K562 (cell line): ENCODE measurements at regions not wholly inside any gene's neighbourhood (a gene's known extent, or its start where the extent isn't known, plus 50 kb on each side); places are given as distances from the start of the nearest gene placed in this dataset.

Experiments
- ADNP ChIP-seq: fragments of 200-800 bp; sonication (Bioruptor generic); IDR thresholded peaks from 2 replicates; pipeline ENCODE4 v1.6.1; 2016; ENCODE audit warnings: missing genetic modification characterization, missing compliant biosample characterization
- CBX2 ChIP-seq: fragments of 200-600 bp; sonication (generic); IDR thresholded peaks from one replicate; pipeline ENCODE4 v1.6.1; 2012; ENCODE audit warnings: mild to moderate bottlenecking, low read length, inconsistent platforms; ENCODE audit not compliant: insufficient read depth, poor library complexity, severe bottlenecking
- CTCFL ChIP-seq: IDR thresholded peaks from 2 replicates; pipeline ENCODE4 v1.6.1; 2011; ENCODE audit warnings: borderline replicate concordance, low read depth, mild to moderate bottlenecking, moderate library complexity, low read length; ENCODE audit not compliant: insufficient read depth, poor library complexity, severe bottlenecking
- E2F8 ChIP-seq: fragments of 450-650 bp; IDR thresholded peaks from 2 replicates; pipeline ENCODE4 v1.7.1; 2018; ENCODE audit warnings: mild to moderate bottlenecking, low read depth; ENCODE audit not compliant: partially characterized antibody
- HMBOX1 ChIP-seq: sonication (generic); IDR thresholded peaks from 2 replicates; pipeline ENCODE4 v1.6.1; 2016
- RCOR1 ChIP-seq, 2 experiments: IDR thresholded peaks; 2 replicates each; pipeline ENCODE4 v1.6.1; 2012; ENCODE audit warnings: low read depth in 2 of 2, low read length in 2 of 2, borderline replicate concordance in 1 of 2, improper control_type of control experiment in 1 of 2
- RHOXF2B ChIP-seq: fragments of 250-450 bp; sonication (Bioruptor Pico); conservative IDR thresholded peaks from 2 replicates; pipeline ENCODE4 v1.5.1; 2021
- SNIP1 ChIP-seq: fragments of 450-650 bp; IDR thresholded peaks from 2 replicates; pipeline ENCODE4 v1.7.1; 2017; ENCODE audit warnings: low read depth, mild to moderate bottlenecking
- SPI1 ChIP-seq: IDR thresholded peaks from 2 replicates; pipeline ENCODE4 v1.6.1; 2011; ENCODE audit warnings: low read depth, low read length, control low read depth, borderline replicate concordance
- TFAP4 ChIP-seq: sonication (generic); formaldehyde crosslinking; IDR thresholded peaks from 2 replicates; pipeline ENCODE4 v1.8.0; 2022; ENCODE audit warnings: missing genetic modification reagents, mild to moderate bottlenecking, moderate library complexity, borderline replicate concordance
- ZNF512 ChIP-seq: IDR thresholded peaks from 2 replicates; pipeline ENCODE4 v1.6.1; 2016; ENCODE audit warnings: missing genetic modification characterization, missing compliant biosample characterization
- ZNF76 ChIP-seq: fragments of 250-450 bp; sonication (Bioruptor Pico); IDR thresholded peaks from 2 replicates; pipeline ENCODE4 v1.4.0; 2020; ENCODE audit warnings: mild to moderate bottlenecking, moderate library complexity, borderline replicate concordance

GRCh38 chr4:138032222-138032621 is 209.9 kb downstream of the SLC7A11 start (continued):
- TF ChIP-seq ADNP (tag) (no peak), TFAP4 (no peak), HMBOX1 (no peak), SPI1 (no peak), CTCFL (no peak), SNIP1 (no peak), RCOR1 (IDR thresholded peaks at IDR 0.05; ENCODE audit: borderline replicate concordance in 1 of 2, low read depth in 2 of 2, low read length in 2 of 2) (no peak), E2F8 (no peak), CBX2 (no peak), ZNF76 (CRISPR knock-in tag) (no peak), ZNF512 (tag) (no peak), RHOXF2B (no peak)
